Trophoblast cell (in vitro differentiated cells and primary cell): ENCODE measurements at regions not wholly inside any gene's neighbourhood (a gene's known extent, or its start where the extent isn't known, plus 50 kb on each side); places are given as distances from the start of the nearest gene placed in this dataset.

Experiments
- DNase-seq, 2 donors: peaks; one replicate each; pipeline ENCODE4 v3.0.0-alpha.2; 2016
- H2AFZ ChIP-seq: 2 replicates; pipeline ENCODE4 v1.6.1; 2013; ENCODE audit warnings: low read length, moderate library complexity, mild to moderate bottlenecking; ENCODE audit not compliant: insufficient read depth, poor library complexity
- H2AK5ac ChIP-seq: 2 replicates; pipeline ENCODE4 v1.6.1; 2013; ENCODE audit warnings: mild to moderate bottlenecking, low read length
- H2BK120ac ChIP-seq: 2 replicates; pipeline ENCODE4 v1.6.1; 2013; ENCODE audit warnings: low read length, mild to moderate bottlenecking, moderate library complexity; ENCODE audit not compliant: insufficient read depth, poor library complexity
- H2BK12ac ChIP-seq: 2 replicates; pipeline ENCODE4 v1.6.1; 2013; ENCODE audit warnings: mild to moderate bottlenecking, low read length, moderate library complexity
- H2BK5ac ChIP-seq: 2 replicates; pipeline ENCODE4 v1.6.1; 2013; ENCODE audit warnings: low read length, low read depth, moderate library complexity, mild to moderate bottlenecking; ENCODE audit not compliant: poor library complexity
- H3K14ac ChIP-seq: 2 replicates; pipeline ENCODE4 v1.6.1; 2013; ENCODE audit warnings: mild to moderate bottlenecking, low read length
- H3K18ac ChIP-seq: 2 replicates; pipeline ENCODE4 v1.6.1; 2013; ENCODE audit warnings: mild to moderate bottlenecking, low read length
- H3K23ac ChIP-seq: 2 replicates; pipeline ENCODE4 v1.6.1; 2013; ENCODE audit warnings: low read length
- H3K27ac ChIP-seq: 2 replicates; pipeline ENCODE4 v1.5.1; 2013; ENCODE audit warnings: low read depth, mild to moderate bottlenecking, inconsistent platforms, low read length, moderate library complexity
- H3K27me3 ChIP-seq: 2 replicates; pipeline ENCODE4 v1.6.1; 2013; ENCODE audit warnings: inconsistent platforms, mild to moderate bottlenecking, low read length, moderate library complexity; ENCODE audit not compliant: insufficient read depth
- H3K36me3 ChIP-seq, 2 experiments: 1 replicate in 1 of 2; 2 replicates in 1 of 2; pipeline ENCODE4 v1.6.1; 2013; ENCODE audit warnings: low read length in 2 of 2, mild to moderate bottlenecking in 2 of 2, moderate library complexity in 1 of 2; ENCODE audit not compliant: insufficient read depth in 2 of 2, control insufficient read depth in 1 of 2
- H3K4ac ChIP-seq: 2 replicates; pipeline ENCODE4 v1.6.1; 2013; ENCODE audit warnings: low read depth, mild to moderate bottlenecking, low read length, moderate library complexity
- H3K4me1 ChIP-seq, 2 experiments: 1 replicate in 1 of 2; 2 replicates in 1 of 2; pipeline ENCODE4 v1.6.1; 2013; ENCODE audit warnings: low read length in 2 of 2, mild to moderate bottlenecking in 2 of 2, moderate library complexity in 1 of 2; ENCODE audit not compliant: insufficient read depth in 2 of 2, control insufficient read depth in 1 of 2
- H3K4me2 ChIP-seq: 2 replicates; pipeline ENCODE4 v1.6.1; 2013; ENCODE audit warnings: inconsistent platforms, mild to moderate bottlenecking, low read length, moderate library complexity
- H3K4me3 ChIP-seq: 2 replicates; pipeline ENCODE4 v1.5.1; 2013; ENCODE audit warnings: mild to moderate bottlenecking, low read depth, low read length, inconsistent platforms
- H3K79me1 ChIP-seq: one replicate; pipeline ENCODE4 v1.6.1; 2013; ENCODE audit warnings: low read length
- H3K79me2 ChIP-seq: 2 replicates; pipeline ENCODE4 v1.6.1; 2013; ENCODE audit warnings: low read length, mild to moderate bottlenecking; ENCODE audit not compliant: control insufficient read depth, insufficient read depth, poor library complexity
- H3K9ac ChIP-seq: 2 replicates; pipeline ENCODE4 v1.6.1; 2013; ENCODE audit warnings: mild to moderate bottlenecking, low read length
- H3K9me3 ChIP-seq: 2 replicates; pipeline ENCODE4 v1.6.1; 2013; ENCODE audit warnings: low read depth, mild to moderate bottlenecking, control low read depth, inconsistent platforms, low read length; ENCODE audit not compliant: insufficient read depth
- H4K12ac ChIP-seq: 2 replicates; pipeline ENCODE4 v1.6.1; 2013; ENCODE audit warnings: low read depth, mild to moderate bottlenecking, low read length, moderate library complexity
- H4K8ac ChIP-seq: 2 replicates; pipeline ENCODE4 v1.6.1; 2013; ENCODE audit warnings: low read depth, mild to moderate bottlenecking, low read length, moderate library complexity
- H4K91ac ChIP-seq: one replicate; pipeline ENCODE4 v1.6.1; 2013; ENCODE audit warnings: low read depth, mild to moderate bottlenecking, low read length, moderate library complexity
- WGBS: extraction: QIAGEN DNeasy Blood & Tissue Kit; methylation state at CpG from one replicate; pipeline ENCODE4 v1.1.7; 2013; ENCODE audit warnings: missing lambda C conversion rate; ENCODE audit not compliant: insufficient read length, insufficient coverage; ENCODE audit errors: extremely low coverage; 5-methylcytosine and 5-hydroxymethylcytosine counted together

- no peaks in the 10 kb centered on the region for H3K79me2 ChIP-seq
- H3K18ac ChIP-seq = no peak overlapping the region
- no peak overlapping the region for H2AK5ac ChIP-seq
- H3K9me3 ChIP-seq = peaks cover under 1% of the 10 kb centered on the region
- no peak overlapping the region for H3K4me2 ChIP-seq
- no peak overlapping the region for H2AFZ ChIP-seq
- WGBS = no CpG with 5 or more reads among the region's 14 CpGs
- no peak overlapping the region for H4K8ac ChIP-seq
- H3K27ac ChIP-seq = no peak overlapping the region
- no peak overlapping the region for H3K14ac ChIP-seq
- H2BK120ac ChIP-seq = no peak overlapping the region
- no peak overlapping the region for H4K12ac ChIP-seq
- H2BK5ac ChIP-seq = no peak overlapping the region
- no peak overlapping the region for H2BK12ac ChIP-seq
- no peak overlapping the region for H3K9ac ChIP-seq
- H4K91ac ChIP-seq = no peak overlapping the region
- no peak overlapping the region for H3K23ac ChIP-seq
- no peak overlapping the region for H3K4ac ChIP-seq
- H3K4me1 ChIP-seq = no peaks in the 10 kb centered on the region
- H3K79me1 ChIP-seq = no peaks in the 10 kb centered on the region
- no peaks in the 10 kb centered on the region for H3K36me3 ChIP-seq
- DNase-seq = no peak
- no peak overlapping the region for H3K4me3 ChIP-seq
- H3K27me3 ChIP-seq = no peaks in the 10 kb centered on the region
These were observed 147.7 kb downstream of the TSN start for GRCh38 chr2:121903037-121903689.

- no peak overlapping the region for H2AFZ ChIP-seq
- DNase-seq = no peak
- H3K27ac ChIP-seq = no peak overlapping the region
- no peak overlapping the region for H2BK120ac ChIP-seq
- no peak overlapping the region for H3K14ac ChIP-seq
- H3K4me1 ChIP-seq = no peaks in the 10 kb centered on the region
- H3K4ac ChIP-seq = no peak overlapping the region
- H2BK12ac ChIP-seq = no peak overlapping the region
- no peak overlapping the region for H2AK5ac ChIP-seq
- no peak overlapping the region for H3K4me3 ChIP-seq
- H3K9ac ChIP-seq = no peak overlapping the region
- no peaks in the 10 kb centered on the region for H3K79me2 ChIP-seq
- no peak overlapping the region for H4K12ac ChIP-seq
- H3K18ac ChIP-seq = no peak overlapping the region
- H2BK5ac ChIP-seq = no peak overlapping the region
- no peak overlapping the region for H3K4me2 ChIP-seq
- H4K91ac ChIP-seq = no peak overlapping the region
- no peaks in the 10 kb centered on the region for H3K36me3 ChIP-seq
- no peaks in the 10 kb centered on the region for H3K27me3 ChIP-seq
- H4K8ac ChIP-seq = no peak overlapping the region
- H3K79me1 ChIP-seq = no peaks in the 10 kb centered on the region
- WGBS = no CpG with 5 or more reads among the region's 2 CpGs
- no peaks in the 10 kb centered on the region for H3K9me3 ChIP-seq
- no peak overlapping the region for H3K23ac ChIP-seq
These were observed 149.2 kb downstream of the TSN start for GRCh38 chr2:121904656-121905055.

- H3K79me1 ChIP-seq = no peaks in the 10 kb centered on the region
These were observed 149.8 kb downstream of the TSN start for GRCh38 chr2:121905201-121905600.

GRCh38 chr2:121906170-121906569 lies 150.7 kb downstream of the TSN start:
- Histone ChIP-seq H2AFZ (no peak overlapping the region), H4K12ac (no peak overlapping the region), H2BK5ac (no peak overlapping the region), H3K9ac (no peak overlapping the region), H3K4me2 (no peak overlapping the region), H3K14ac (no peak overlapping the region), H3K36me3 (no peaks in the 10 kb centered on the region), H3K4me1 (no peaks in the 10 kb centered on the region), H3K27ac (no peak overlapping the region), H2BK120ac (no peak overlapping the region), H3K4me3 (no peak overlapping the region), H3K79me1 (no peaks in the 10 kb centered on the region), H3K23ac (no peak overlapping the region), H3K9me3 (no peaks in the 10 kb centered on the region), H3K27me3 (no peaks in the 10 kb centered on the region), H2BK12ac (no peak overlapping the region), H4K8ac (no peak overlapping the region), H2AK5ac (no peak overlapping the region), H3K4ac (no peak overlapping the region), H3K18ac (no peak overlapping the region), H4K91ac (no peak overlapping the region), H3K79me2 (no peaks in the 10 kb centered on the region)
- WGBS = no CpG with 5 or more reads among the region's 11 CpGs
- DNase-seq = no peak

More at GRCh38 chr2:121905201-121905600, 149.8 kb downstream of the TSN start:
- no peak overlapping the region for H3K4ac ChIP-seq
- H3K36me3 ChIP-seq = no peaks in the 10 kb centered on the region
- no peak overlapping the region for H4K12ac ChIP-seq
- H3K18ac ChIP-seq = no peak overlapping the region
- no peak overlapping the region for H2BK12ac ChIP-seq
- no peak overlapping the region for H2BK120ac ChIP-seq
- no peak overlapping the region for H3K23ac ChIP-seq
- H2AFZ ChIP-seq = no peak overlapping the region
- no peak overlapping the region for H4K91ac ChIP-seq
- no peak overlapping the region for H3K9ac ChIP-seq
- H2BK5ac ChIP-seq = no peak overlapping the region
- H3K4me2 ChIP-seq = no peak overlapping the region
- no peak overlapping the region for H3K4me3 ChIP-seq
- no peaks in the 10 kb centered on the region for H3K79me2 ChIP-seq
- H2AK5ac ChIP-seq = no peak overlapping the region
- no peaks in the 10 kb centered on the region for H3K4me1 ChIP-seq
- no peak overlapping the region for H3K14ac ChIP-seq
- H4K8ac ChIP-seq = no peak overlapping the region
- DNase-seq = no peak
- no peaks in the 10 kb centered on the region for H3K9me3 ChIP-seq
- no peaks in the 10 kb centered on the region for H3K27me3 ChIP-seq
- H3K27ac ChIP-seq = no peak overlapping the region
- no CpG with 5 or more reads among the region's 7 CpGs for WGBS
